HUES48 (cell line): ENCODE measurements at regions not wholly inside any gene's neighbourhood (a gene's known extent, or its start where the extent isn't known, plus 50 kb on each side); places are given as distances from the start of the nearest gene placed in this dataset.

ENCODE experiments used
- H3K27ac ChIP-seq: one replicate; pipeline ENCODE4 v1.7.0; 2013; ENCODE audit warnings: low read depth, low read length, inconsistent platforms
- H3K27me3 ChIP-seq: 2 replicates; pipeline ENCODE4 v1.6.1; 2013; ENCODE audit warnings: mild to moderate bottlenecking, low read length; ENCODE audit not compliant: control insufficient read depth, insufficient read depth
- H3K36me3 ChIP-seq: 2 replicates; pipeline ENCODE4 v1.6.1; 2013; ENCODE audit warnings: low read length; ENCODE audit not compliant: control insufficient read depth, insufficient read depth
- H3K4me1 ChIP-seq: 2 replicates; pipeline ENCODE4 v1.6.1; 2013; ENCODE audit warnings: mild to moderate bottlenecking, low read length; ENCODE audit not compliant: control insufficient read depth, insufficient read depth
- H3K4me3 ChIP-seq: 2 replicates; pipeline ENCODE4 v1.5.1; 2013; ENCODE audit warnings: mild to moderate bottlenecking, low read depth, low read length
- H3K9ac ChIP-seq: 2 replicates; pipeline ENCODE4 v1.6.1; 2013; ENCODE audit warnings: mild to moderate bottlenecking, low read depth, low read length, moderate library complexity
- H3K9me3 ChIP-seq: 2 replicates; pipeline ENCODE4 v1.6.1; 2013; ENCODE audit warnings: low read length; ENCODE audit not compliant: control insufficient read depth, insufficient read depth

- H3K9ac ChIP-seq: no peak overlapping the region
- no peaks in the 10 kb centered on the region for H3K27me3 ChIP-seq
- no peaks in the 10 kb centered on the region for H3K36me3 ChIP-seq
- H3K4me3 ChIP-seq: no peak overlapping the region
- no peaks in the 10 kb centered on the region; the same call in 1 of the 2 replicates for H3K4me1 ChIP-seq
- no peaks in the 10 kb centered on the region for H3K9me3 ChIP-seq
- H3K27ac ChIP-seq: no peak overlapping the region
These were observed 450.0 kb upstream of the ID2 start for GRCh38 chr2:8231902-8232301.

GRCh38 chr2:8232871-8233270 is 449.0 kb upstream of the ID2 start:
- Histone ChIP-seq H3K4me3 (no peak overlapping the region), H3K27me3 (no peaks in the 10 kb centered on the region), H3K9me3 (no peaks in the 10 kb centered on the region), H3K27ac (no peak overlapping the region), H3K4me1 (no peaks in the 10 kb centered on the region; the same call in 1 of the 2 replicates), H3K36me3 (no peaks in the 10 kb centered on the region), H3K9ac (no peak overlapping the region)

GRCh38 chr2:8234253-8234652 is 447.6 kb upstream of the ID2 start:
- no peak overlapping the region for H3K27ac ChIP-seq
- no peaks in the 10 kb centered on the region for H3K36me3 ChIP-seq
- no peaks in the 10 kb centered on the region for H3K27me3 ChIP-seq
- no peak overlapping the region for H3K4me3 ChIP-seq
- H3K9me3 ChIP-seq: no peaks in the 10 kb centered on the region
- peaks cover 8% of the 10 kb centered on the region for H3K4me1 ChIP-seq
- H3K9ac ChIP-seq: no peak overlapping the region

- Histone ChIP-seq H3K36me3 (no peaks in the 10 kb centered on the region), H3K27me3 (no peaks in the 10 kb centered on the region), H3K4me1 (peaks cover 14% of the 10 kb centered on the region), H3K27ac (no peak overlapping the region), H3K4me3 (no peak overlapping the region), H3K9me3 (no peaks in the 10 kb centered on the region), H3K9ac (no peak overlapping the region)
These were observed 447.0 kb upstream of the ID2 start for GRCh38 chr2:8234757-8235374.

- Histone ChIP-seq H3K9ac (no peak overlapping the region), H3K27me3 (no peaks in the 10 kb centered on the region), H3K4me3 (no peak overlapping the region), H3K4me1 (peaks cover 16% of the 10 kb centered on the region), H3K9me3 (no peaks in the 10 kb centered on the region), H3K36me3 (no peaks in the 10 kb centered on the region), H3K27ac (no peak overlapping the region)
These were observed 446.4 kb upstream of the ID2 start for GRCh38 chr2:8235419-8235818.

GRCh38 chr2:8236391-8236790 is 445.5 kb upstream of the ID2 start:
- Histone ChIP-seq H3K9me3 (no peaks in the 10 kb centered on the region), H3K36me3 (no peaks in the 10 kb centered on the region), H3K27ac (no peak overlapping the region), H3K27me3 (no peaks in the 10 kb centered on the region), H3K4me1 (peaks cover 16% of the 10 kb centered on the region), H3K9ac (no peak overlapping the region), H3K4me3 (no peak overlapping the region)

GRCh38 chr2:8238521-8239230 is 443.2 kb upstream of the ID2 start:
- no peak overlapping the region for H3K27ac ChIP-seq
- peaks cover 16% of the 10 kb centered on the region for H3K4me1 ChIP-seq
- no peaks in the 10 kb centered on the region for H3K9me3 ChIP-seq
- no peaks in the 10 kb centered on the region for H3K27me3 ChIP-seq
- no peaks in the 10 kb centered on the region for H3K36me3 ChIP-seq
- no peak overlapping the region for H3K9ac ChIP-seq
- H3K4me3 ChIP-seq: no peak overlapping the region

GRCh38 chr2:8239531-8240088 is 442.2 kb upstream of the ID2 start:
- H3K9me3 ChIP-seq: no peaks in the 10 kb centered on the region
- no peak overlapping the region for H3K9ac ChIP-seq
- no peaks in the 10 kb centered on the region for H3K36me3 ChIP-seq
- H3K4me1 ChIP-seq: peaks cover 16% of the 10 kb centered on the region
- no peak overlapping the region for H3K4me3 ChIP-seq
- no peaks in the 10 kb centered on the region for H3K27me3 ChIP-seq
- peak overlapping the region; percentile 86 for H3K27ac ChIP-seq

- Histone ChIP-seq H3K9me3 (no peaks in the 10 kb centered on the region), H3K27me3 (no peaks in the 10 kb centered on the region), H3K4me1 (peaks cover 16% of the 10 kb centered on the region), H3K4me3 (no peak overlapping the region), H3K27ac (no peak overlapping the region), H3K9ac (no peak overlapping the region), H3K36me3 (no peaks in the 10 kb centered on the region)
These were observed 440.5 kb upstream of the ID2 start for GRCh38 chr2:8241317-8241716.

- peaks cover 16% of the 10 kb centered on the region for H3K4me1 ChIP-seq
- H3K9me3 ChIP-seq: no peaks in the 10 kb centered on the region
- H3K36me3 ChIP-seq: no peaks in the 10 kb centered on the region
- H3K9ac ChIP-seq: no peak overlapping the region
- H3K27ac ChIP-seq: no peak overlapping the region
- no peak overlapping the region for H3K4me3 ChIP-seq
- no peaks in the 10 kb centered on the region for H3K27me3 ChIP-seq
These were observed 439.1 kb upstream of the ID2 start for GRCh38 chr2:8242739-8243138.

GRCh38 chr2:8243748-8244400 is 438.0 kb upstream of the ID2 start:
- Histone ChIP-seq H3K4me1 (peaks cover 12% of the 10 kb centered on the region), H3K4me3 (no peak overlapping the region), H3K27ac (no peak overlapping the region), H3K27me3 (no peaks in the 10 kb centered on the region), H3K9ac (no peak overlapping the region), H3K36me3 (no peaks in the 10 kb centered on the region), H3K9me3 (no peaks in the 10 kb centered on the region)
